ENCODE measurements at regions not wholly inside any gene's neighbourhood (a gene's known extent, or its start where the extent isn't known, plus 50 kb on each side); places are given as distances from the start of the nearest gene placed in this dataset.
"Not testable (repeated sequence)": the region's sequence is repeated elsewhere in the genome, so short reads cannot be mapped to it uniquely, and the experiment has no call there.

DNA sequence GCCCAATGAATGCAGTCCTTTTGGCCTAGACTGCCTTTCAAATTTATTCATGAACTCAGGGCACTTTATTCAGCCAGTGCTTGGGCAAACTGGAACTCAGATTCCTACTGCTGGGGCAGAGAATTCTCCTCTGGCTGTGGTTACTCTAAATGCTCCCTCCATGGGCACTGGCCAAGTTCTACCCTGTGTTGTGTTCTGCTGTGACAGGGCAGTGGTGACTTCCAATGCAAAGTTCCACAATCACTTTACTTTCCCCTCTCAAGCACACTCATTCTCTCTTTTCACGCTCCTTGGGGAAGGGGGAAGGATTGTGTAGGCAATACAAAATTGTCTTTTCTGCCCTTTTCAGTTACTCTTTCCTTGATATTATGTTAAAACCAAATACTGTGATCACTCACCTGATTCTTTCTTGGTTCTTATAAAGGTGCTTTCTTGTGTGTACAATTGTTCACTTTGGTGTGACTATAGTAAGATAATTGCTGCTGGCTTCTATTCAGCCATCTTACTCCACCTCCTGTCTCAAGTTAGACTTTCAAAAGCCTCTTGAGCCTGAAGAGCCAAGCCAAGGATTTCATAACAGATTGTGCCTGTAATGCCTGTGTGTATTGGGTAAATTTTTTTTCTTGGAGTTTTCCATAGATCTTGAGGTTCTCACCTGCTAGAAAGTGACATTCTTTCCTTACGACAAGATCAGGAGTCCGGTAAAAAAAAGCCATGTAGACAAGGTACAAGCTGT, 1078.6 kb downstream of the FAM133A start:
- Histone ChIP-seq H3K4me3 (ENCODE audit: low read length) (no peak overlapping the region), H3K27ac (ENCODE audit: low read depth, low read length) (no peak overlapping the region), H3K9ac (ENCODE audit: low read length) (no peak overlapping the region), H3K4me1 (ENCODE audit: control insufficient read depth, insufficient read depth, low read length) (no peaks in the 10 kb centered on the region), H3K36me3 (ENCODE audit: control insufficient read depth, insufficient read depth, low read length) (no peaks in the 10 kb centered on the region), H3K27me3 (ENCODE audit: control insufficient read depth, insufficient read depth, low read length) (no peaks in the 10 kb centered on the region)

DNA sequence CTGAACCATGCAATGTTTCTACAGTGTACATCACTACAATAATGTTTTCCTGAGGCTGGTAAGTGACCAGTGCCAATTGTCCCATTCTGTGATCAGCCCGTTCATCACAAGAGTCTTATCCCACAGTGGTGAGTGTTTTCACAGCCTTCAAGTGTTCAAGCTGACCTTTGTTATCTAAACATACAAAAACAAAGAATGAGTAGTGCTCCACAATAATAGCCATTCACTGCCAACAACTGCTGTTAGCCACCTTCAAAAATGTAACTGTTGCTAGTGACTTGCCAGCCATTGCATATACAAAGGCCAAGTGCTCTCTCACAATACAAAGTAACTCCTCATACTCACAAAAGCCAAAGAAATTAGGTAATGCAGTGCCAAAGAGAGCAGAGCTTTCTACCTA, 1084.1 kb downstream of the FAM133A start:
- Histone ChIP-seq H3K4me1 (ENCODE audit: control insufficient read depth, insufficient read depth, low read length) (no peaks in the 10 kb centered on the region), H3K4me3 (ENCODE audit: low read length) (no peak overlapping the region), H3K27me3 (ENCODE audit: control insufficient read depth, insufficient read depth, low read length) (no peaks in the 10 kb centered on the region), H3K36me3 (ENCODE audit: control insufficient read depth, insufficient read depth, low read length) (no peaks in the 10 kb centered on the region), H3K27ac (ENCODE audit: low read depth, low read length) (no peak overlapping the region), H3K9ac (ENCODE audit: low read length) (no peak overlapping the region)

DNA sequence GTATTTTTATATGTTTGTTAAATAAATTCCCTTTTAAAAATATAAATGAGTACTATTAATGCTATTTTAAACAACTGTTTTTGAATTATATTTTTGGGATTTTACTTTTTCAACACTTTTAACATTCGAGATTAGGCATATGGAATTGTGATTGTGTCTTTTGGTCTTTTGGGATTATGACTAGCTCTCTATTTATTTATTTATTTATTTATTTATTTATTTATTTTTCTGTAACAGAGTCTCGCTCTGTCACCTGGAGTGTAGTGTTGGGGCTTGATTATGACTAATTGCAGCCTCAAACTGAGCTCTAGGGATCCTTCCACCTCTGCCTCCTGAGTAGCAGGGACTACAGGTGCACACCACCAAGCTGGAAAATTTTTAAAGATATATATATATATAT, 1101.6 kb downstream of the FAM133A start:
- no peaks in the 10 kb centered on the region for H3K36me3 ChIP-seq (ENCODE audit: control insufficient read depth, insufficient read depth, low read length)
- no peak overlapping the region for H3K4me3 ChIP-seq (ENCODE audit: low read length)
- no peak overlapping the region for H3K9ac ChIP-seq (ENCODE audit: low read length)
- no peak overlapping the region for H3K27ac ChIP-seq (ENCODE audit: low read depth, low read length)
- no peaks in the 10 kb centered on the region for H3K27me3 ChIP-seq (ENCODE audit: control insufficient read depth, insufficient read depth, low read length)
- H3K4me1 ChIP-seq (ENCODE audit: control insufficient read depth, insufficient read depth, low read length): no peaks in the 10 kb centered on the region

DNA sequence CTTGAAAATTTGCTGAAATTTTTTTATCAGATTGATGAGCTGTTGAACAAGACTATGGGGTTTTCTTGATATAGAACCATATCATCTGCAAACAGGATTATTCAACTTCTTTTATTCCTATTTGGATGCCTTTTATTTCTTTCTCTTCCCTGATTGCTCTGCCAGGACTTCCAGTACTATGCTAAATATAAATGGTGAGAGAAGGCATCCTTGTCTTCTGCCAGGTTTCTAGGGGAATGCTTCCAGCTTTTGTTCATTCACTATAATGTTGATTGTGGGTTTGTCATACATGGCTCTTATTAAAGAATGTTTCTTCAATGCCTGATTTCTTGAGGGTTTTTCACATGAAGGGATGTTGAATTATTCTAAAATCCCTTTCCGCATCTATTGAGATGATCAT, 1139.5 kb downstream of the FAM133A start:
- Histone ChIP-seq H3K27me3 (ENCODE audit: control insufficient read depth, insufficient read depth, low read length) (no peaks in the 10 kb centered on the region), H3K4me1 (ENCODE audit: control insufficient read depth, insufficient read depth, low read length) (no peaks in the 10 kb centered on the region), H3K9ac (ENCODE audit: low read length) (no peak overlapping the region), H3K27ac (ENCODE audit: low read depth, low read length) (no peak overlapping the region), H3K36me3 (ENCODE audit: control insufficient read depth, insufficient read depth, low read length) (no peaks in the 10 kb centered on the region), H3K4me3 (ENCODE audit: low read length) (no peak overlapping the region)

DNA sequence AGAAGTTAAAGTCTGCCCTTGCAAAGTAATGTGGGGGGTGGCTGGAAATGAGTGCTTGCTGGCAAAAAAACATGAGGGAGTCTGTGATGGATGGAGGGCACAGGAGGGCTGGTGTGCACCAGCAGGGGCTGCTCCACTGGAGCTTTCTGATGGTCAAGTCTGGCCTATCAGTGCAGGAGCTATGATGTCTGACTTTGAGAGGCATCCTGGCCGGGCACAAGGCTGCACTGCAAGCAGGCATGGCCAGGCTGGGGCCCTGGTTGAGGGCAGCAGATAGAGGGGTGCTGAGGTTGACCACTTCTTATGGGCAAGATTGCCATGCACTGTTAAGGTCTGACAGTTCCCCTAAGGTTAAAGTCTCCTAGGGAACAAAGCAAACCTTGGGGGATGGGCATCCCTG, 1140.2 kb downstream of the FAM133A start:
- no peaks in the 10 kb centered on the region for H3K27me3 ChIP-seq (ENCODE audit: control insufficient read depth, insufficient read depth, low read length)
- no peaks in the 10 kb centered on the region for H3K4me1 ChIP-seq (ENCODE audit: control insufficient read depth, insufficient read depth, low read length)
- H3K9ac ChIP-seq (ENCODE audit: low read length): no peak overlapping the region
- no peaks in the 10 kb centered on the region for H3K36me3 ChIP-seq (ENCODE audit: control insufficient read depth, insufficient read depth, low read length)
- no peak overlapping the region for H3K4me3 ChIP-seq (ENCODE audit: low read length)
- H3K27ac ChIP-seq (ENCODE audit: low read depth, low read length): no peak overlapping the region

DNA sequence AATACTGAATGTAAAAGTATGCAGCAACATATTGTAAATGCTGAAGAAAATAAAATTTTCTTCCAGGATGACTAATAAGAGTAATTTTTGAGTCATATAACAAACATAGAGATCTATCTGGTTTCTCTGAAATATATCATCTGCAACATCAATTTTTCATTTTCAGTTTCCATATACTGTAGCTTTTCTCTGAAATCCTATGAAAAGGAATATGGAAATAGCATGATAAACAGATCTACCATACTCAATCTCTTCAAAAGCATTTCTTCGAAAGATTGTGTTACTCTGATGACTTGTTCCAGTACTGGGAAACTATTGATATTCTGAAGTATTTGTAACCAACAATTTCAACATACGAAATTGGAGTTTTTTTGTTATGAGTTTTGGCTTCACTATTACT, 1156.7 kb downstream of the FAM133A start:
- H3K4me1 ChIP-seq (ENCODE audit: control insufficient read depth, insufficient read depth, low read length): no peaks in the 10 kb centered on the region
- no peaks in the 10 kb centered on the region for H3K36me3 ChIP-seq (ENCODE audit: control insufficient read depth, insufficient read depth, low read length)
- no peak overlapping the region for H3K27ac ChIP-seq (ENCODE audit: low read depth, low read length)
- no peak overlapping the region for H3K9ac ChIP-seq (ENCODE audit: low read length)
- H3K27me3 ChIP-seq (ENCODE audit: control insufficient read depth, insufficient read depth, low read length): no peaks in the 10 kb centered on the region
- H3K4me3 ChIP-seq (ENCODE audit: low read length): no peak overlapping the region

DNA sequence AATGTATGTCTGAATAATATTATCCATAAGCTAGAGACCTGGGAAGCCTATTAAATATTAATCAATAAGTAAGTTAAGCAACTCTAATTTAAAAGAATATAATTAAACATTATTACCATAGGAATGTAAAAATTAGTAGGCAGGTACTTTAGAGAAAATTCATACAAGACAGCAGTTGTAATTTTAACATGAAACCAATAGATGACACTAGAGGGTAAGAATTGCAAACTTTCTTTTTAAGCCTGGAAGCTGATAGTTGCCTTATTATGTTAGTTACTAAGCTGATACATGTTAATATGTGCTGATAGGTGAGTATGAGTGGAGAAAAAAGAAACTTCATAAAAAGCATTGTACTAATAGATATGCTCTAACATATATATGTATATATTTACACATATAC, 1157.4 kb downstream of the FAM133A start:
- H3K27ac ChIP-seq (ENCODE audit: low read depth, low read length): no peak overlapping the region
- no peaks in the 10 kb centered on the region for H3K36me3 ChIP-seq (ENCODE audit: control insufficient read depth, insufficient read depth, low read length)
- H3K4me1 ChIP-seq (ENCODE audit: control insufficient read depth, insufficient read depth, low read length): no peaks in the 10 kb centered on the region
- no peak overlapping the region for H3K9ac ChIP-seq (ENCODE audit: low read length)
- no peak overlapping the region for H3K4me3 ChIP-seq (ENCODE audit: low read length)
- H3K27me3 ChIP-seq (ENCODE audit: control insufficient read depth, insufficient read depth, low read length): no peaks in the 10 kb centered on the region

DNA sequence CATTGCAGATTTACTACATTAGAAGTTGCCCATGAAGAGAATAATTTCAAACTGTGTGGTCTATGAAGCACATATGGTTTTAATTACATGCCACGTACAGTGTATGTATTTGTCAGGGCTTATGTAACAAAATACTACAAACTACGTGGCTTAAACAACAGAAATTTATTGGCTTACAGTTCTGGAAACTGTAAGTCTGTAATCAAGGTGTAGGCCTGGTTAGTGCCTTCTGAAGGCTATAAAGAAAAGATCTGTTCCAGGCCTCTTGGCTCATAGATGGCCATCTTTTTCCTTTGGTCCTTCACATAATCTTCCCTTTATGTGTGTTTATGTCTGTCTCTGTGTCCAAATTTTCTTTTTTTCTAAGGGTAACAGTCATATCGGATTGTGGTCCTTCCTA, 1160.2 kb downstream of the FAM133A start:
- H3K9ac ChIP-seq (ENCODE audit: low read length): no peak overlapping the region

DNA sequence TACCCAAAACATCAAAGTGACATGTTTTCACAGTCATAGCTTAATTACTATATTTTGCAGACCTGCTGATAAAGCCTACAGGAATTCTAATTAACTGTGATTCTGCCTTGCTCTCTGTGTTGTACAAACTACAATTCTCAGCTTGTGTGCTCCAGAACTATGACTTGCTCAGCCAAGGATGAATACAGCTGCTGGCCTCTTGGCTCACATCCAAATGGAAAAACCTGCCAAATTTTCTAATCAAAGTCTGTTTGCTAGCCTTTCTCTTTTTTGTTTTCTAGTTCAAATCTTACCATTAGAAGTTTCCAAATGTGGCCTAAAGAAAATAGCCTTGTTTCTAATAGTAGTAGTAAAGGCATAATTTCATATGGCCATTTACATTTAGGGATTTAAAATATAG, 1176.8 kb downstream of the FAM133A start:
- Histone ChIP-seq H3K4me1 (ENCODE audit: control insufficient read depth, insufficient read depth, low read length) (no peaks in the 10 kb centered on the region), H3K27ac (ENCODE audit: low read depth, low read length) (no peak overlapping the region), H3K4me3 (ENCODE audit: low read length) (no peak overlapping the region), H3K36me3 (ENCODE audit: control insufficient read depth, insufficient read depth, low read length) (no peaks in the 10 kb centered on the region), H3K9ac (ENCODE audit: low read length) (no peak overlapping the region), H3K27me3 (ENCODE audit: control insufficient read depth, insufficient read depth, low read length) (no peaks in the 10 kb centered on the region)

More for the DNA sequence above, 1160.2 kb downstream of the FAM133A start:
- no peaks in the 10 kb centered on the region for H3K27me3 ChIP-seq (ENCODE audit: control insufficient read depth, insufficient read depth, low read length)
- H3K4me3 ChIP-seq (ENCODE audit: low read length): no peak overlapping the region
- no peaks in the 10 kb centered on the region for H3K4me1 ChIP-seq (ENCODE audit: control insufficient read depth, insufficient read depth, low read length)
- peak overlapping the region; percentile 17 for H3K27ac ChIP-seq (ENCODE audit: low read depth, low read length)
- H3K36me3 ChIP-seq (ENCODE audit: control insufficient read depth, insufficient read depth, low read length): no peaks in the 10 kb centered on the region

DNA sequence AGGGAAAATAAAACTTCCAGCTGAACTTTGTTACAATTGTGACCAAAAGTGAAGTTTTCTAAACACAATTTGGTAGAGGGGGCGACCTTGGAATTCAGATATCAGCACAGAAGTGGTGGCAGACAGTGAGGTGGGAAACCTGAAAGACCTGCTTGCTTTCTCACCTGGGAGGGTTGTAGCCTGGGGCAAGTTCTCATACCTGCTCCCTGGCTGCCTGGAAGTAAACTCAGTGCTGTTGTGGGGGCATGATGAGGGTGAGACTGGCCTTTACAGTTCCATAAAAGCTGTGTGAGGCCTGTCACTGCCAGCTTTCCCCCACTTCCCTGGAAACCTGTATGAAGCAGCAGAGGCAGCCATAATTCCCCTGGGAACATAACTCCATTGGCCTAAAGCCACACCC, 1180.2 kb downstream of the FAM133A start:
- H3K9ac ChIP-seq (ENCODE audit: low read length): no peak overlapping the region
- no peak overlapping the region for H3K4me3 ChIP-seq (ENCODE audit: low read length)
- H3K4me1 ChIP-seq (ENCODE audit: control insufficient read depth, insufficient read depth, low read length): no peaks in the 10 kb centered on the region
- H3K27me3 ChIP-seq (ENCODE audit: control insufficient read depth, insufficient read depth, low read length): no peaks in the 10 kb centered on the region
- H3K36me3 ChIP-seq (ENCODE audit: control insufficient read depth, insufficient read depth, low read length): no peaks in the 10 kb centered on the region
- H3K27ac ChIP-seq (ENCODE audit: low read depth, low read length): no peak overlapping the region

DNA sequence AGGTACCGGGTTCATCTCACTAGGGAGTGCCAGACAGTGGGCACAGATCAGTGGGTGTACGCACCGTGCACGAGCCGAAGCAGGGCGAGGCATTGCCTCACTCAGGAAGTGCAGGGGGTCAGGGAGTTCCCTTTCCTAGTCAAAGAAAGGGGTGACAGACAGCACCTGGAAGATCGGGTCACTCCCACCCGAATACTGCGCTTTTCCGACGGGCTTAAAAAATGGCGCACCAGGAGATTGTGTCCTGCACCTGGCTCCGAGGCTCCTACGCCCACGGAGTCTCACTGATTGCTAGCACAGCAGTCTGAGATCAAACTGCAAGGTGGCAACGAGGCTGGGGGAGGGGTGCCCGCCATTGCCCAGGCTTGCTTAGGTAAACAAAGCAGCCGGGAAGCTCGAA, 1188.5 kb downstream of the FAM133A start:
- not testable (repeated sequence) for H3K4me3 ChIP-seq (ENCODE audit: low read length); H3K9ac ChIP-seq (ENCODE audit: low read length); H3K4me1 ChIP-seq (ENCODE audit: control insufficient read depth, insufficient read depth, low read length); H3K27ac ChIP-seq (ENCODE audit: low read depth, low read length); H3K27me3 ChIP-seq (ENCODE audit: control insufficient read depth, insufficient read depth, low read length); H3K36me3 ChIP-seq (ENCODE audit: control insufficient read depth, insufficient read depth, low read length)

DNA sequence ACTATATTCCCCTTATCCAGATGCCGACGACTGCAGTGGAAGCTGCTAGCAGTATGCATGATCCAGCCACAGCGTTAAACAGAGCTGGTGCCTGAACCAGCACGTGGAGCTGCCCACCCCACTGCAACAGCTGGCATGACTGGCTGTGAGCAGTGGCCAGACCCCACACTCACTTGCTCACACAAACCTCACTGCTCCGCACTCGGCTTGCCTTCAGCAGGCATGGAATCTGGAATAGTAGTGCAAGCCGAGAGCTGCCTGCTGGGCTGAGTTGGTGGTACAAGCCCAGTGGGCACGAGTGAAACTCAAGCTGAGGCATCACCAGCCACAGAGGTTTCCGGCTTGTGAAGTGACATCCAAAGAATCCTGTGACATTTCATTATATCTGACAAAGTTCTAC, 1197.6 kb downstream of the FAM133A start:
- Histone ChIP-seq H3K4me1 (ENCODE audit: control insufficient read depth, insufficient read depth, low read length) (no peaks in the 10 kb centered on the region), H3K4me3 (ENCODE audit: low read length) (no peak overlapping the region), H3K36me3 (ENCODE audit: control insufficient read depth, insufficient read depth, low read length) (no peaks in the 10 kb centered on the region), H3K27ac (ENCODE audit: low read depth, low read length) (no peak overlapping the region), H3K9ac (ENCODE audit: low read length) (no peak overlapping the region), H3K27me3 (ENCODE audit: control insufficient read depth, insufficient read depth, low read length) (no peaks in the 10 kb centered on the region)

DNA sequence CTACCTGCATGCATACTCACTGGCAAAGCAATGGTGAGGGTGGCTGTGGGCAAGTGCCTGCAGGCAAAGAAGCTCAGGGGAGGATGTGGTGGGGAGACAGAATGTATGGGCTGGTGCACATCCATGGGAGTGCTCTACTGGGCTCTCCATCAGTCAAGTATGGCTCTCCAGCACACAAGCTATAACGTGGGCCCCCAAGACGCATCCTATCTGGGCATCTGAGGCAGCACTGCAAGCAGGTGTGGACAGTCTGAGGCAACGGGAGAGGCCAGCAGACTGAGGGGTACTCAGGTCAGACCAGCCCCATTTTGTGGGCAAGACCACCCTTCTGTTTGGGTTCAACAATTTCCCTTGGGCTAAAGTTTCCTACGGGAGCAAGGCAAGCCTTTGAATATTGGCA, 1227.8 kb downstream of the FAM133A start:
- no peaks in the 10 kb centered on the region for H3K36me3 ChIP-seq (ENCODE audit: control insufficient read depth, insufficient read depth, low read length)
- no peaks in the 10 kb centered on the region for H3K4me1 ChIP-seq (ENCODE audit: control insufficient read depth, insufficient read depth, low read length)
- H3K27me3 ChIP-seq (ENCODE audit: control insufficient read depth, insufficient read depth, low read length): no peaks in the 10 kb centered on the region
- no peak overlapping the region for H3K27ac ChIP-seq (ENCODE audit: low read depth, low read length)
- no peak overlapping the region for H3K4me3 ChIP-seq (ENCODE audit: low read length)
- H3K9ac ChIP-seq (ENCODE audit: low read length): no peak overlapping the region

Data from rectal smooth muscle tissue (tissue), 1 donor.